SK-N-MC (cell line): ENCODE measurements at regions not wholly inside any gene's neighbourhood (a gene's known extent, or its start where the extent isn't known, plus 50 kb on each side); places are given as distances from the start of the nearest gene placed in this dataset.

Experiments
- DNase-seq: peaks from one replicate; pipeline ENCODE4 v3.0.0-alpha.2; 2011; ENCODE audit warnings: low read depth, low spot score
- H3K27ac ChIP-seq: fragments of 200-600 bp; sonication (generic); 2 replicates; pipeline ENCODE4 v1.5.1; 2016; ENCODE audit warnings: mixed run types
- H3K36me3 ChIP-seq: fragments of 200-600 bp; sonication (generic); 2 replicates; pipeline ENCODE4 v1.6.1; 2017; ENCODE audit warnings: antibody characterized with exemption, low read length, mixed read lengths; ENCODE audit not compliant: insufficient read depth
- H3K4me3 ChIP-seq: fragments of 200-600 bp; sonication (generic); 2 replicates; pipeline ENCODE4 v1.5.1; 2016
- H3K9ac ChIP-seq: fragments of 200-600 bp; sonication (generic); 2 replicates; pipeline ENCODE4 v1.8.0; 2017; ENCODE audit warnings: mixed run types, mixed read lengths; ENCODE audit not compliant: insufficient read length
- H3K9me3 ChIP-seq: fragments of 200-600 bp; sonication (generic); 2 replicates; pipeline ENCODE4 v1.6.1; 2017; ENCODE audit warnings: low read depth, mild to moderate bottlenecking, antibody characterized with exemption, low read length, moderate library complexity, mixed read lengths
- EZH2 ChIP-seq: fragments of 200-600 bp; sonication (generic); IDR thresholded peaks from one replicate; pipeline ENCODE4 v1.6.1; 2017; ENCODE audit warnings: antibody characterized with exemption
- FOXP2 ChIP-seq: optimal IDR thresholded peaks from 2 replicates; pipeline ENCODE3; 2011; ENCODE audit warnings: mild to moderate bottlenecking, moderate library complexity; ENCODE audit not compliant: insufficient read depth; ENCODE audit errors: extremely low read length, control extremely low read depth
- POLR2AphosphoS5 ChIP-seq: IDR thresholded peaks from 2 replicates; pipeline ENCODE4 v1.6.1; 2012; ENCODE audit warnings: mild to moderate bottlenecking, low read depth, low read length, borderline replicate concordance

DNA sequence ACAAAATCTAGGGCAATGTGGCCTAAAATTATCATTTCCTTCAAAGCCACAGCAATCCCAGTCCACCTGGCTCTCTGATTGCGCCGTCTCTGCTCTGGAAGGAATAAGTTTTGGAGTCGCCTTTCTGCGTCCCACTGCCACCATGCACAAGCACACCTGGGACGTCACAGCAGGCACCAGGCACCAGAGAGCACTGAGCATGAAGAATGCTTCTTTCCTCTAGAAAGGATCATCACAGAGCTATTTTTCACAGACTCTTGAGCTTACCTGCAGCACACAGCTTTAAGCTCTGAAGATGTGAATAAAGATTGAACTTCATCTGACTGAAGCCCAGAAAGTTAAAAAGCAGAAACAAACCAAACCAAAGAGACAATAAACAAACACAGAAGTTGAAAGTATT, 170.0 kb upstream of the PPARGC1A start:
- no peak overlapping the region for H3K4me3 ChIP-seq
- no peak overlapping the region for H3K27ac ChIP-seq
- no peak for DNase-seq
- H3K36me3 ChIP-seq: no peaks in the 10 kb centered on the region
- no peak overlapping the region for H3K9ac ChIP-seq
- no peak for TF ChIP-seq EZH2
- TF ChIP-seq POLR2AphosphoS5: no peak
- TF ChIP-seq FOXP2: no peak
- H3K9me3 ChIP-seq: no peaks in the 10 kb centered on the region

DNA sequence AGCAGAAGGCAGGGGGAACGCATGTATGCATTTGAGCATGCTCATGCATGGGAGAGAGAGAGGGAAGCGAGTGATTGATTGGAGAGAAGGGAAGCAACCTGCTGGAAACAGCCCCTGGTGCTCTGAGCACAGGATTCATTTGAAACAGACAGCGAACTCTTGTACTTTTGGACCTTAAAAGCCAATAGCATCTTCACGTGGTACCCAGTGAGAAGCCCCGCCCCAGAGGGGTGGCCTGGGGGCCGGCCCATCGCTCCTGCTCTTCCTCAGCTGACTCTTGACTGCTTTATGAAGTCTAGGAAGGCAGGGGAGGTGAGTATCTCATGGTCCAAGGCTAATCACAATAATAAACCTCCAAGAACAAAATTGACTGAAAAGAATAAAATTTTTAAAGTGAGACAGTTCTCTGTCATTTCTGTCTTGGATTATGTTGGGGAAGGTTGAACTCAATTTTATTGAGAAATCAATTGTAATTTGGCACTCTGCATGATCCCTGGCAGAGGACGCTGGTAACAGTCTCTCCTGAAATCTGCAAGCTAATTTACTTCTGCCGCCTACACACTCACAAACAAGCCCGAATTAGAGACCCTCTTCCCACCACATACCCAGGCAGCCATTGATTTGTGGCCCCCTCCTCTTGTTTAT, 168.2 kb upstream of the PPARGC1A start:
- DNase-seq: no peak
- TF ChIP-seq POLR2AphosphoS5 (no peak), EZH2 (no peak), FOXP2 (no peak)
- no peak overlapping the region for H3K4me3 ChIP-seq
- no peaks in the 10 kb centered on the region for H3K9me3 ChIP-seq
- no peak overlapping the region for H3K27ac ChIP-seq
- no peak overlapping the region for H3K9ac ChIP-seq
- no peaks in the 10 kb centered on the region for H3K36me3 ChIP-seq

DNA sequence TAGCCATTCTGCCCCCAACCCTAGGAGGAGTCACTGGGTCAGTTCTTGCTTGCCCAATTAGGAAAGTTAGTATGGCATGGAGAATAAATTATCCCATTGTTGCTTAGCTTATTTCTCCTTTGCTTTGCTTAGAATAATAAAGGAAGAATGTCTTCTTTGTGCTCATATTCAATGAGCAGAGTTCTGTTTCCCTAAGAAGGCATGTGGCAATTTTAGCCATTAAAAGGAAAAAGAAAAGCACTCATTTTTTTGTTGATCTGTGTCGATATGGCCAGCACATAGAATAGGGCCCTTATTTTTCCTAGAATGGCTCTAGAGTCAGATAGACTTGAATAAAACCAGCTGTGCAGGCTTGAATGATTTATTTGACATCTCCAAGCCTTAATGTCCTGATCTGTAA, 166.4 kb upstream of the PPARGC1A start:
- H3K9ac ChIP-seq: no peak overlapping the region
- no peak overlapping the region for H3K4me3 ChIP-seq
- H3K36me3 ChIP-seq: no peaks in the 10 kb centered on the region
- TF ChIP-seq POLR2AphosphoS5 (no peak), EZH2 (no peak), FOXP2 (no peak)
- no peak for DNase-seq
- no peak overlapping the region for H3K27ac ChIP-seq
- H3K9me3 ChIP-seq: no peaks in the 10 kb centered on the region

DNA sequence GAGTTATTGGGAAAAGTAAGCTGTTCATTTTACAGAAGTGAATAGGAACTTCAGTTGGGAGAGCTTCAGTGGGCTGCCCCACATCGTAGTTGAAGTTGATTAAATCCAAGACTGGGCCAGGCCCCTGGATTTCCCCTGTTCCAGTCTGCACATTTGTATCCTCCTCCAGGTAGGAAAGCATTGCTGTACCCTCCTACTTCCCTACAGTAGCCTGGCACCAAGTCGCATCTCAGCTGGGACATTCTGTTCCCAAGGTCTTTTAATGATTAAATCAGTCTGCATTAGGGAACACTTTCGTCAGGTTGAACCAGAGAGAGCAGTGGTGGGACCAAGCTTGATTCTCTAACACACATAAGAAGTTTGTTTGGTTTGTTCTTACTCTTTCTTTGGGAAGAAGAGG, 165.8 kb upstream of the PPARGC1A start:
- Histone ChIP-seq H3K9me3 (no peaks in the 10 kb centered on the region), H3K4me3 (no peak overlapping the region), H3K27ac (no peak overlapping the region), H3K9ac (no peak overlapping the region), H3K36me3 (no peaks in the 10 kb centered on the region)
- no peak for DNase-seq
- TF ChIP-seq POLR2AphosphoS5 (no peak), EZH2 (no peak)

DNA sequence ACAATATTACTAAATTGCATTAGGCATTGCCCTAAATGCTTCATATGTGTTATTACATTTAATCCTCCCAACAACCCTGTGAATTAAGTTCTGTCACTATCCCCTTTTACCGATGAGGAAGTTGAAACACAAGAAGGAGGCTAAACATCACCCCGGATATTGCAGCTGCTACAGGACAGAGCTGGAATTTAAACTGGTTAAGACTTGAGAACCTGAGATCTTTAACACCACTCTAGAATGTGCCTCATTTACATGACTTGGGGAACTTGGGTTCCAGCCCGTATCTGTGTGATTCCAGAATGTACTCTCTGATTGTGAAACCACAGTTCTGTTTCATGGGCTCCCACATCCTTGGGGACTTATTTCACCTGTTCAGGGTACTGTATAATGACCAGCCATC, 165.1 kb upstream of the PPARGC1A start:
- H3K9me3 ChIP-seq: no peaks in the 10 kb centered on the region
- no peak overlapping the region for H3K9ac ChIP-seq
- no peak overlapping the region for H3K4me3 ChIP-seq
- H3K36me3 ChIP-seq: no peaks in the 10 kb centered on the region
- no peak overlapping the region for H3K27ac ChIP-seq
- no peak for TF ChIP-seq EZH2
- no peak for TF ChIP-seq POLR2AphosphoS5
- no peak for TF ChIP-seq FOXP2
- DNase-seq: no peak

DNA sequence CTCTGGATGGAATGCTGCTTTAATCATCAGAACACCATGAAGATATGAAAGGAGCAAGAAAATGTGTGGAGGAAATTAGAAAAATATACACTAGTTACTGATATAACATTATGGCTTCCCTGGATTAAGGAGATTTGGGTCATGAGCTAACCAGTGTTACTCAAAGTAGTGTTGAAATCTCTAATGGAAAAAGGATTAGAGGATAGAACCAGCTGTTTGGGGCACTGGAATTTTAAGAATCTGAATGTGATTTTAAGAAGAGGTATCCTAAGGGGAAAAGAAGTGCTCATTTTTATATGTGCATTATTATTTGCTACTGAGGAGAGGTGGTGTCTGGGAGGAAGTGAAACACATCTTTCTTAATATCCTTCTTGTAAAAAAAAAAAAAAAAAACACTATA, 164.1 kb upstream of the PPARGC1A start:
- DNase-seq: peak; percentile 3
- H3K36me3 ChIP-seq: no peaks in the 10 kb centered on the region
- TF ChIP-seq POLR2AphosphoS5: no peak
- TF ChIP-seq EZH2: no peak
- TF ChIP-seq FOXP2: no peak
- no peaks in the 10 kb centered on the region for H3K9me3 ChIP-seq
- no peak overlapping the region for H3K27ac ChIP-seq
- H3K9ac ChIP-seq: no peak overlapping the region
- no peak overlapping the region for H3K4me3 ChIP-seq

DNA sequence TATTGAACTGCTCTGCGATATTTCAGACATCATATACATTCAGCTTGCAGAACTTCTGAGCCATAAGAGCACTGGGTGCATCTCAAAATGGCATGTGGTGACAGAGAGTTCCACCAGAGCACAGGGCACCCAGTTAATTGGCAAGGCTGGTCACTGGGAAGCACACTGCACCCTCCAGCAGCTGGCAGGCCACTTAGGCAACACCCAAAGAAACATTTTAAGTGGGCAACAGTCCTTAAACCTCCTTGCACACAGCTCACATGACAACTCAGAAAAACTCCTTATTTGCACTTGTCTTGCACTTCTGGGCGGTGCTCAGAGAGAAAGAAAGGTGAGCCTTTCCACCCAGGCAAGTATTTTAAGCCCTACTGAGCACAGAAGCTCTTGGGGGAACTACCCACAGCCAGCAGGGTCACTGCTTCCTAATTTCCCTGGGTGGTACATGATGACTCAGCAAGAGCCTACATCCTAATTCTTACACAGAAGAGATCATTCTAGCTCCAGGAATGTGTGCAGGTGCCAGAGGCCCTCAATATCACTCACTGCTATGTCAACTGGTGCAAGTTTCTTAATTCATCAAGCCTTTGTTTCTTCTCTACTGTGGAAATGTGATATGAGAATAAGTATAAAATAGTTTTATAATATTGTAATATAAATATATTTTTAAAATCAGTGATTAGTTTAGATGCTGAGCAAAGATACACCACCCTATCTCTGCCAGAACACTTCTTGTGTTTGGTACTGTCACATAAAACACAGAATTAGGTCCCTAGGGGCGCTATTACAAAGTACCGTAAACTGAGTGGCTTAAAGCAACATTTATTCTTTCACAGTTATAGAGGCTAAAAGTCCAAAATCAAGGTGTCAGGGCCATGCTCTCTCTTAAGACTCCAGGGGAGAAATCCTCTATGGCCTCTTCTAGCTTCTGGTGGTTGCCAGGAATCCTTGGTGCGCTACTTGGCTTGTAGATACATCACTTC, 155.1 kb upstream of the PPARGC1A start:
- Histone ChIP-seq H3K36me3 (no peaks in the 10 kb centered on the region), H3K9ac (no peak overlapping the region), H3K4me3 (no peak overlapping the region), H3K27ac (no peak overlapping the region), H3K9me3 (no peaks in the 10 kb centered on the region)
- TF ChIP-seq FOXP2: no peak
- no peak for DNase-seq

DNA sequence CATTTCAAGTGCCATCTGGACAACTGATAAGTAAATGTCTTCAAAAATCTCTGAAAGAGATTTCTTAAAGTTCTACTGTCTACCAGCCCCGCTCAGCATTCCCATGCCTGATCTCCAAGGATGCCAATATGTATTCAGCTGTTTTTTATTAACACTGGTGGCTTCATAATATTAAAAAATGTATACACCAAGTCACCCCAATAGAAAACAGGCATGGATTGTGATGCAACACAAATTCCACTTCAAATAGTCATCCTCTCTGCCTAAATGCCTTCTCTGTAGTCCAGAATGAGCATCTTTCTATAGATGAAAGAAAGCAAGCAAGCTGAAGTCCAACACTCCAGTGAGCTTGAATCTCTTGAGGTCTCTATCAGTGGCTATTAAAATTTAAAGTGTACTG, 152.2 kb upstream of the PPARGC1A start:
- no peaks in the 10 kb centered on the region for H3K9me3 ChIP-seq
- DNase-seq: peak; percentile 22
- no peaks in the 10 kb centered on the region for H3K36me3 ChIP-seq
- no peak overlapping the region for H3K4me3 ChIP-seq
- no peak overlapping the region for H3K9ac ChIP-seq
- no peak overlapping the region for H3K27ac ChIP-seq
- TF ChIP-seq EZH2 (no peak), POLR2AphosphoS5 (no peak), FOXP2 (no peak)

DNA sequence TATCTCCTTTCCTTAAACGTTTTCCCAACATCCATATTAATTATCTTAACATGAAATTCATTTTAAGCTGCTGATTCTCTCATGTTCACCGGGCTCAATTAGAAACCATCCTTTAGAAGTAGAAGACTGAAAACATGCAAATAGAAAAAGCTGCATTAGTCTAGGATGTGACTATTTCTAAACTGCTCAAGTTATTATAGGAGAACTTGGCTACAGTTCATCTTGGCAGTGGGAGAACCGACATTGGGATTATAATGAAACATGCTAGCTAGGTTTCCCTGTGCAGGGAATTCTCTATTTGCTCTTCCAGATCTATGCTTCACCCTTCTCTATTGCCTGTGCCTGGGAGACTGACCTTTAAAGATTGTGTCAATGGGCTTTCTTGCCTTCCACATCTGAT, 151.0 kb upstream of the PPARGC1A start:
- Histone ChIP-seq H3K27ac (no peak overlapping the region), H3K36me3 (no peaks in the 10 kb centered on the region), H3K9ac (no peak overlapping the region), H3K4me3 (no peak overlapping the region), H3K9me3 (no peaks in the 10 kb centered on the region)
- no peak for DNase-seq
- TF ChIP-seq EZH2 (no peak), POLR2AphosphoS5 (no peak), FOXP2 (no peak)
